Neural progenitor cell (in vitro differentiated cells): ENCODE measurements at regions not wholly inside any gene's neighbourhood (a gene's known extent, or its start where the extent isn't known, plus 50 kb on each side); places are given as distances from the start of the nearest gene placed in this dataset.

Experiments used
- EZH2 ChIP-seq: fragments of 200-600 bp; sonication (generic); IDR thresholded peaks from 2 replicates; pipeline ENCODE4 v1.6.1; 2017; ENCODE audit warnings: antibody characterized with exemption, mild to moderate bottlenecking, moderate library complexity
- TF ChIP-seq, protein P1 (sequence below): fragments of 200-600 bp; sonication (generic); IDR thresholded peaks from 2 replicates; pipeline ENCODE4 v1.5.1; 2017; ENCODE audit warnings: antibody characterized with exemption, mild to moderate bottlenecking

- TF ChIP-seq, protein P1, sequence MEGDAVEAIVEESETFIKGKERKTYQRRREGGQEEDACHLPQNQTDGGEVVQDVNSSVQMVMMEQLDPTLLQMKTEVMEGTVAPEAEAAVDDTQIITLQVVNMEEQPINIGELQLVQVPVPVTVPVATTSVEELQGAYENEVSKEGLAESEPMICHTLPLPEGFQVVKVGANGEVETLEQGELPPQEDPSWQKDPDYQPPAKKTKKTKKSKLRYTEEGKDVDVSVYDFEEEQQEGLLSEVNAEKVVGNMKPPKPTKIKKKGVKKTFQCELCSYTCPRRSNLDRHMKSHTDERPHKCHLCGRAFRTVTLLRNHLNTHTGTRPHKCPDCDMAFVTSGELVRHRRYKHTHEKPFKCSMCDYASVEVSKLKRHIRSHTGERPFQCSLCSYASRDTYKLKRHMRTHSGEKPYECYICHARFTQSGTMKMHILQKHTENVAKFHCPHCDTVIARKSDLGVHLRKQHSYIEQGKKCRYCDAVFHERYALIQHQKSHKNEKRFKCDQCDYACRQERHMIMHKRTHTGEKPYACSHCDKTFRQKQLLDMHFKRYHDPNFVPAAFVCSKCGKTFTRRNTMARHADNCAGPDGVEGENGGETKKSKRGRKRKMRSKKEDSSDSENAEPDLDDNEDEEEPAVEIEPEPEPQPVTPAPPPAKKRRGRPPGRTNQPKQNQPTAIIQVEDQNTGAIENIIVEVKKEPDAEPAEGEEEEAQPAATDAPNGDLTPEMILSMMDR, result no peak
- TF ChIP-seq EZH2, result no peak
Measured at GRCh38 chr9:87138128-87139040, 191.1 kb upstream of the GAS1 start.
